HepG2 (cell line): ENCODE measurements at regions not wholly inside any gene's neighbourhood (a gene's known extent, or its start where the extent isn't known, plus 50 kb on each side); places are given as distances from the start of the nearest gene placed in this dataset.

Experiments
- ARNT2 ChIP-seq: sonication (generic); formaldehyde crosslinking; IDR thresholded peaks from 2 replicates; pipeline ENCODE4 v1.8.0; 2022; ENCODE audit warnings: mild to moderate bottlenecking, low read depth, missing genetic modification reagents, moderate library complexity
- CHCHD3 ChIP-seq: sonication (generic); formaldehyde crosslinking; IDR thresholded peaks from 2 replicates; pipeline ENCODE4 v1.8.0; 2022; ENCODE audit warnings: mild to moderate bottlenecking, missing genetic modification reagents, moderate library complexity
- FOSL1 ChIP-seq: sonication (generic); formaldehyde crosslinking; IDR thresholded peaks from 2 replicates; pipeline ENCODE4 v1.9.0; 2021; ENCODE audit warnings: missing genetic modification reagents, borderline replicate concordance
- GMEB1 ChIP-seq: sonication (generic); formaldehyde crosslinking; IDR thresholded peaks from 2 replicates; pipeline ENCODE4 v1.5.1; 2020; ENCODE audit warnings: missing genetic modification reagents, mild to moderate bottlenecking, borderline replicate concordance
- HCFC1 ChIP-seq: fragments of 150-350 bp; IDR thresholded peaks from 2 replicates; pipeline ENCODE4 v1.6.1; 2014; ENCODE audit warnings: low read depth, low read length
- HNF4A ChIP-seq: sonication (generic); formaldehyde crosslinking; IDR thresholded peaks from 2 replicates; pipeline ENCODE4 v1.4.0; 2020; ENCODE audit warnings: missing genetic modification reagents
- MAZ ChIP-seq, 2 experiments: sonication (generic) in 1 of 2; formaldehyde crosslinking in 1 of 2; IDR thresholded peaks; 2 replicates each; pipeline versions ENCODE4 v1.5.0 to v1.6.1; 2012 to 2020; ENCODE audit warnings: low read depth in 2 of 2, mild to moderate bottlenecking in 2 of 2, borderline replicate concordance in 1 of 2, improper control_type of control experiment in 1 of 2, low read length in 1 of 2, missing genetic modification reagents in 1 of 2, moderate library complexity in 1 of 2
- NRL ChIP-seq: sonication (generic); formaldehyde crosslinking; IDR thresholded peaks from 2 replicates; pipeline ENCODE4 v1.5.0; 2020; ENCODE audit warnings: missing genetic modification reagents, mild to moderate bottlenecking, moderate library complexity, borderline replicate concordance
- POLR2AphosphoS5 ChIP-seq: IDR thresholded peaks from 2 replicates; pipeline ENCODE4 v1.6.1; 2012; ENCODE audit warnings: low read depth, low read length
- TEAD3 ChIP-seq: optimal IDR thresholded peaks from 2 replicates; pipeline ENCODE3; 2016; ENCODE audit warnings: borderline replicate concordance
- ZFP90 ChIP-seq: sonication (generic); formaldehyde crosslinking; IDR thresholded peaks from 2 replicates; pipeline ENCODE4 v1.8.0; 2022; ENCODE audit warnings: missing genetic modification reagents, mild to moderate bottlenecking, inconsistent platforms, borderline replicate concordance
- ZNF335 ChIP-seq: sonication (generic); formaldehyde crosslinking; IDR thresholded peaks from 2 replicates; pipeline ENCODE4 v1.4.0; 2020; ENCODE audit warnings: missing genetic modification reagents
- ZNF574 ChIP-seq: sonication (generic); formaldehyde crosslinking; IDR thresholded peaks from 2 replicates; pipeline ENCODE4 v1.4.0; 2020; ENCODE audit warnings: missing genetic modification reagents
- ZNF781 ChIP-seq: sonication (generic); formaldehyde crosslinking; IDR thresholded peaks from 2 replicates; pipeline ENCODE4 v1.5.1; 2020; ENCODE audit warnings: borderline replicate concordance, mild to moderate bottlenecking, missing genetic modification reagents; ENCODE audit errors: not compliant biosample characterization
- ZNF800 ChIP-seq: sonication (generic); formaldehyde crosslinking; IDR thresholded peaks from 2 replicates; pipeline ENCODE4 v1.4.0; 2020; ENCODE audit warnings: missing genetic modification reagents

- no peak for TF ChIP-seq ZNF574 (CRISPR knock-in tag)
- no peak for TF ChIP-seq GMEB1 (CRISPR knock-in tag)
- no peak for TF ChIP-seq MAZ (IDR thresholded peaks at IDR 0.05; ENCODE audit: borderline replicate concordance, low read depth, low read length)
- TF ChIP-seq MAZ (CRISPR knock-in tag; IDR thresholded peaks at IDR 0.05; ENCODE audit: low read depth), result no peak
- TF ChIP-seq HNF4A (CRISPR knock-in tag), result peak; percentile 55
- TF ChIP-seq ZNF800 (CRISPR knock-in tag), result no peak
- TF ChIP-seq ZNF781 (CRISPR knock-in tag), result no peak
- TF ChIP-seq ARNT2, result no peak
- TF ChIP-seq HCFC1, result no peak
- TF ChIP-seq NRL (CRISPR knock-in tag), result no peak
- no peak for TF ChIP-seq ZFP90 (CRISPR knock-in tag)
- TF ChIP-seq TEAD3 (CRISPR knock-in tag), result no peak
- no peak for TF ChIP-seq FOSL1 (CRISPR knock-in tag)
- TF ChIP-seq ZNF335 (CRISPR knock-in tag), result no peak
- TF ChIP-seq POLR2AphosphoS5, result no peak
- TF ChIP-seq CHCHD3 (CRISPR knock-in tag), result no peak
Measured at GRCh38 chr12:98422812-98423211, 92.6 kb upstream of the TMPO start (continued).
